HCT116 (cell line): ENCODE measurements at regions not wholly inside any gene's neighbourhood (a gene's known extent, or its start where the extent isn't known, plus 50 kb on each side); places are given as distances from the start of the nearest gene placed in this dataset.

Experiments
- ATAC-seq: fragments of 200-7000 bp; cut with Tn5 transposase; 2 replicates; pipeline ENCODE4 v1.9.1; 2020; ENCODE audit warnings: mild to moderate bottlenecking, moderate library complexity
- BruUV-seq: library from RNA; stranded (reverse); fragments of 400-500 nt; replicated peaks from 2 replicates; lab custom pipeline; 2021; lab: Mats Ljungman, UMichigan
- CTCF ChIA-PET: fragments of 300-600 bp; sonication (Branson Sonifier 250); formaldehyde crosslinking; loops from one replicate; lab custom pipeline; 2021; ENCODE audit warnings: antibody characterized with exemption; lab: Charles Lee
- POLR2A ChIA-PET: fragments of 300-600, 350-600 bp; sonication (Branson Sonifier 250); formaldehyde crosslinking; loops from one replicate; lab custom pipeline; 2021; ENCODE audit warnings: antibody characterized with exemption; lab: Charles Lee
- RAD21 ChIA-PET, 2 experiments: fragments of 300-600 bp; sonication (Branson Sonifier 250); formaldehyde crosslinking; loops; one replicate each; lab custom pipeline; 2023; ENCODE audit warnings: low total read pairs in 2 of 2; ENCODE audit not compliant: uncharacterized antibody in 2 of 2, unreplicated experiment in 2 of 2, low non-redundant PET in 1 of 2; lab: Charles Lee
- DNase-seq: peaks from one replicate; pipeline ENCODE4 v3.0.0-alpha.2; 2010; ENCODE audit warnings: low read depth, low spot score
- H2AFZ ChIP-seq: fragments of 200-600 bp; shearing (Covaris generic), sonication (generic); 2 replicates; pipeline ENCODE4 v1.6.1; 2017; ENCODE audit warnings: low read depth, mixed run types, mixed read lengths, antibody characterized with exemption, low read length; ENCODE audit not compliant: poor library complexity, severe bottlenecking
- H3K27ac ChIP-seq: 2 replicates; pipeline ENCODE4 v1.5.1; 2012; ENCODE audit warnings: low read depth, low read length
- H3K27me3 ChIP-seq: fragments of 200-600 bp; sonication (generic); 2 replicates; pipeline ENCODE4 v1.6.1; 2016; ENCODE audit warnings: mixed run types, low read length, mixed read lengths; ENCODE audit not compliant: insufficient read depth
- H3K36me3 ChIP-seq, 2 experiments: fragments of 200-500 bp in 1 of 2; fragments of 200-600 bp in 1 of 2; sonication (Bioruptor generic) in 1 of 2; sonication (generic) in 1 of 2; 2 replicates each; pipeline versions ENCODE4 v1.5.1 to v1.6.1; 2014 to 2016; ENCODE audit warnings: low read length in 2 of 2, inconsistent platforms in 1 of 2, mixed read lengths in 1 of 2, mixed run types in 1 of 2; ENCODE audit not compliant: insufficient read depth in 2 of 2, control insufficient read depth in 1 of 2
- H3K4me1 ChIP-seq, 2 experiments: fragments of 200-600 bp in 1 of 2; sonication (generic) in 1 of 2; 2 replicates each; pipeline versions ENCODE4 v1.5.1 to v1.6.1; 2012 to 2017; ENCODE audit warnings: low read length in 2 of 2, inconsistent platforms in 1 of 2, mild to moderate bottlenecking in 1 of 2, mixed read lengths in 1 of 2, mixed run types in 1 of 2, moderate library complexity in 1 of 2; ENCODE audit not compliant: insufficient read depth in 2 of 2, control insufficient read depth in 1 of 2
- H3K4me2 ChIP-seq: fragments of 200-600 bp; sonication (generic); 2 replicates; pipeline ENCODE4 v1.6.1; 2017; ENCODE audit warnings: mixed run types, low read length, mixed read lengths
- H3K4me3 ChIP-seq, 2 experiments: fragments of 200-600 bp in 1 of 2; sonication (generic) in 1 of 2; replicated peaks in 1 of 2; 2 replicates each; pipeline ENCODE4 v1.5.1; 2011 to 2016; ENCODE audit warnings: low read length in 2 of 2, control low read depth in 1 of 2, low read depth in 1 of 2, mild to moderate bottlenecking in 1 of 2, mixed read lengths in 1 of 2, mixed run types in 1 of 2
- H3K79me2 ChIP-seq: fragments of 200-600 bp; sonication (generic); 2 replicates; pipeline ENCODE4 v1.6.1; 2017; ENCODE audit warnings: mild to moderate bottlenecking, mixed run types, low read length, moderate library complexity, mixed read lengths; ENCODE audit not compliant: insufficient read depth
- H3K9ac ChIP-seq: fragments of 200-600 bp; sonication (generic); 2 replicates; pipeline ENCODE4 v1.6.1; 2016; ENCODE audit warnings: low read length, mixed read lengths
- H3K9me2 ChIP-seq: fragments of 200-600 bp; sonication (generic), shearing (Covaris generic); 2 replicates; pipeline ENCODE4 v1.6.1; 2017; ENCODE audit warnings: mixed run types, mild to moderate bottlenecking, moderate library complexity; ENCODE audit not compliant: insufficient read depth
- H3K9me3 ChIP-seq, 2 experiments: fragments of 200-500 bp in 1 of 2; fragments of 200-600 bp in 1 of 2; sonication (Bioruptor generic) in 1 of 2; sonication (generic) in 1 of 2; 2 replicates each; pipeline ENCODE4 v1.6.1; 2014 to 2017; ENCODE audit warnings: low read length in 2 of 2, mixed read lengths in 2 of 2, inconsistent platforms in 1 of 2, low read depth in 1 of 2, mild to moderate bottlenecking in 1 of 2, mixed run types in 1 of 2, moderate library complexity in 1 of 2; ENCODE audit not compliant: control insufficient read depth in 1 of 2, insufficient read depth in 1 of 2
- H4K20me1 ChIP-seq: fragments of 200-600 bp; sonication (generic), shearing (Covaris generic); 2 replicates; pipeline ENCODE4 v1.6.1; 2017; ENCODE audit warnings: mixed run types, mild to moderate bottlenecking, moderate library complexity; ENCODE audit not compliant: insufficient read depth
- CBX3 ChIP-seq: IDR thresholded peaks from 2 replicates; pipeline ENCODE4 v1.6.1; 2012; ENCODE audit warnings: low read depth
- CEBPB ChIP-seq: IDR thresholded peaks from 2 replicates; pipeline ENCODE4 v1.6.1; 2012; ENCODE audit warnings: low read depth
- EGR1 ChIP-seq: IDR thresholded peaks from 2 replicates; pipeline ENCODE4 v1.6.1; 2012; ENCODE audit warnings: low read depth
- ELF1 ChIP-seq: IDR thresholded peaks from 2 replicates; pipeline ENCODE4 v1.6.1; 2012; ENCODE audit warnings: low read depth, borderline replicate concordance
- EZH2phosphoT487 ChIP-seq: fragments of 200-600 bp; IDR thresholded peaks from 2 replicates; pipeline ENCODE4 v1.6.1; 2018; ENCODE audit warnings: antibody characterized with exemption, borderline replicate concordance
- FOSL1 ChIP-seq: IDR thresholded peaks from 2 replicates; pipeline ENCODE4 v1.6.1; 2012; ENCODE audit warnings: low read depth
- POLR2A ChIP-seq: IDR thresholded peaks from 2 replicates; pipeline ENCODE4 v1.7.0; 2011; ENCODE audit warnings: borderline replicate concordance; ENCODE audit not compliant: insufficient read depth, insufficient read length; ENCODE audit errors: extremely low read depth
- POLR2AphosphoS5 ChIP-seq: IDR thresholded peaks from 2 replicates; pipeline ENCODE4 v1.6.1; 2011; ENCODE audit warnings: mild to moderate bottlenecking, low read depth, low read length, moderate library complexity
- SP1 ChIP-seq: IDR thresholded peaks from 2 replicates; pipeline ENCODE4 v1.6.1; 2012; ENCODE audit warnings: low read depth
- SRF ChIP-seq: IDR thresholded peaks from 2 replicates; pipeline ENCODE4 v1.6.1; 2012; ENCODE audit warnings: low read depth
- YY1 ChIP-seq: IDR thresholded peaks from 2 replicates; pipeline ENCODE4 v1.6.1; 2011; ENCODE audit warnings: low read length, low read depth, moderate library complexity, mild to moderate bottlenecking; ENCODE audit not compliant: insufficient replicate concordance; ENCODE audit errors: extremely low read depth
- intact Hi-C: fragments of 100-400 bp; cut with micrococcal nuclease; formaldehyde crosslinking; loops from 2 replicates; pipeline ENCODE4 v1.10.0; 2022
- TF ChIP-seq, protein P1 (sequence below): IDR thresholded peaks from 2 replicates; pipeline ENCODE4 v1.6.1; 2012; ENCODE audit warnings: low read depth
- TF ChIP-seq, protein P2 (sequence below): IDR thresholded peaks from 2 replicates; pipeline ENCODE4 v1.6.1; 2012

DNA sequence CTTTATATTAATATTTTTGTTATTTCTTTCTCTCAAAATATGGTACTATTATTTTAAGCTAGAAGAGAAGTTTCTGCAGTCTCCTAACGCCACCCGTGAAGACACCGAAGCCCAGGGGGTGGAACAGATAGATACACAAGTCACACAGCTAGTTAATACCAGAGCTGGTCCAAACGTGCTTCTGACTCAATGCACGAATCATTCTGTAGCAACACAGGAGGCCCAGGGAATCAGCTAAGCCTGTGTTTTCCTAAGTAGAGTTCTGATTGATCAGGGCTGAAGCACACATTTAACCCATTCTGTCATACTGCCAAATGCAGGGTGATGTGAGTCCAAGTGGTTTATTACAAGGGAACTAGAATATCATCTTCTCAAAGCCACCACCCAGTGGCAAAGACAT lies 116.9 kb upstream of the PWP1 start:
- ATAC-seq (no peak), DNase-seq (no peak)
- H3K9ac ChIP-seq, result no peak overlapping the region
- H3K4me1 ChIP-seq, result no peaks in the 10 kb centered on the region
- no peak overlapping the region for H3K27ac ChIP-seq
- no peak overlapping the region for H3K4me3 ChIP-seq
- no peak overlapping the region for H3K4me2 ChIP-seq
- POLR2A ChIA-PET, result no interaction called here
- RAD21 ChIA-PET, result no interaction called here
- no peaks in the 10 kb centered on the region for H3K79me2 ChIP-seq
- intact Hi-C loops, result no loop called here
- no peaks in the 10 kb centered on the region for H3K36me3 ChIP-seq
- BruUV-seq, result no TSS peak
- no peaks in the 10 kb centered on the region for H4K20me1 ChIP-seq
- H2AFZ ChIP-seq, result no peak overlapping the region
- no peak for TF ChIP-seq EGR1
- no peak for TF ChIP-seq CBX3
- TF ChIP-seq, protein P1, sequence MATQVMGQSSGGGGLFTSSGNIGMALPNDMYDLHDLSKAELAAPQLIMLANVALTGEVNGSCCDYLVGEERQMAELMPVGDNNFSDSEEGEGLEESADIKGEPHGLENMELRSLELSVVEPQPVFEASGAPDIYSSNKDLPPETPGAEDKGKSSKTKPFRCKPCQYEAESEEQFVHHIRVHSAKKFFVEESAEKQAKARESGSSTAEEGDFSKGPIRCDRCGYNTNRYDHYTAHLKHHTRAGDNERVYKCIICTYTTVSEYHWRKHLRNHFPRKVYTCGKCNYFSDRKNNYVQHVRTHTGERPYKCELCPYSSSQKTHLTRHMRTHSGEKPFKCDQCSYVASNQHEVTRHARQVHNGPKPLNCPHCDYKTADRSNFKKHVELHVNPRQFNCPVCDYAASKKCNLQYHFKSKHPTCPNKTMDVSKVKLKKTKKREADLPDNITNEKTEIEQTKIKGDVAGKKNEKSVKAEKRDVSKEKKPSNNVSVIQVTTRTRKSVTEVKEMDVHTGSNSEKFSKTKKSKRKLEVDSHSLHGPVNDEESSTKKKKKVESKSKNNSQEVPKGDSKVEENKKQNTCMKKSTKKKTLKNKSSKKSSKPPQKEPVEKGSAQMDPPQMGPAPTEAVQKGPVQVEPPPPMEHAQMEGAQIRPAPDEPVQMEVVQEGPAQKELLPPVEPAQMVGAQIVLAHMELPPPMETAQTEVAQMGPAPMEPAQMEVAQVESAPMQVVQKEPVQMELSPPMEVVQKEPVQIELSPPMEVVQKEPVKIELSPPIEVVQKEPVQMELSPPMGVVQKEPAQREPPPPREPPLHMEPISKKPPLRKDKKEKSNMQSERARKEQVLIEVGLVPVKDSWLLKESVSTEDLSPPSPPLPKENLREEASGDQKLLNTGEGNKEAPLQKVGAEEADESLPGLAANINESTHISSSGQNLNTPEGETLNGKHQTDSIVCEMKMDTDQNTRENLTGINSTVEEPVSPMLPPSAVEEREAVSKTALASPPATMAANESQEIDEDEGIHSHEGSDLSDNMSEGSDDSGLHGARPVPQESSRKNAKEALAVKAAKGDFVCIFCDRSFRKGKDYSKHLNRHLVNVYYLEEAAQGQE, result no peak
- TF ChIP-seq POLR2A, result no peak
- no peak for TF ChIP-seq FOSL1
- TF ChIP-seq, protein P2, sequence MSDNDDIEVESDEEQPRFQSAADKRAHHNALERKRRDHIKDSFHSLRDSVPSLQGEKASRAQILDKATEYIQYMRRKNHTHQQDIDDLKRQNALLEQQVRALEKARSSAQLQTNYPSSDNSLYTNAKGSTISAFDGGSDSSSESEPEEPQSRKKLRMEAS, result no peak
- TF ChIP-seq CEBPB, result no peak
- TF ChIP-seq SRF, result no peak
- no peak for TF ChIP-seq SP1
- no peak for TF ChIP-seq POLR2AphosphoS5
- TF ChIP-seq YY1, result no peak
- no peak for TF ChIP-seq ELF1
- no peak for TF ChIP-seq EZH2phosphoT487
- no peaks in the 10 kb centered on the region for H3K9me2 ChIP-seq
- no peaks in the 10 kb centered on the region for H3K9me3 ChIP-seq
- CTCF ChIA-PET, result no interaction called here
- H3K27me3 ChIP-seq, result no peaks in the 10 kb centered on the region
